MCF 10A (cell line): ENCODE measurements at regions not wholly inside any gene's neighbourhood (a gene's known extent, or its start where the extent isn't known, plus 50 kb on each side); places are given as distances from the start of the nearest gene placed in this dataset.

Source experiments
- BruUV-seq: library from RNA; stranded (reverse); fragments of 400-500 nt; replicated peaks from 2 replicates; lab custom pipeline; 2021; lab: Mats Ljungman, UMichigan
- CTCF ChIA-PET: fragments of 300-600 bp; sonication (Branson Sonifier 250); formaldehyde crosslinking; extraction: SDS; loops from one replicate; lab custom pipeline; 2021; ENCODE audit warnings: antibody characterized with exemption, inconsistent platforms; lab: Yijun Ruan, JAX
- POLR2A ChIA-PET: fragments of 300-600, 350-650 bp; sonication (Branson Sonifier 250); formaldehyde crosslinking; extraction: SDS; loops from one replicate; lab custom pipeline; 2020; ENCODE audit warnings: antibody characterized with exemption, inconsistent platforms; lab: Yijun Ruan, JAX
- DNase-seq: peaks from one replicate; pipeline ENCODE4 v3.0.0-alpha.2; 2018; ENCODE audit not compliant: unreplicated experiment
- H3K27ac Mint-ChIP-seq: one replicate; pipeline ENCODE4 v1.8.0; 2022; ENCODE audit warnings: mild to moderate bottlenecking, low read depth, mixed read lengths; ENCODE audit not compliant: unreplicated experiment
- H3K27me3 Mint-ChIP-seq: one replicate; pipeline ENCODE4 v1.8.0; 2022; ENCODE audit warnings: mixed read lengths; ENCODE audit not compliant: insufficient read depth, unreplicated experiment
- H3K36me3 Mint-ChIP-seq: one replicate; pipeline ENCODE4 v1.8.0; 2022; ENCODE audit warnings: mild to moderate bottlenecking, moderate library complexity, mixed read lengths; ENCODE audit not compliant: insufficient read depth, unreplicated experiment
- H3K4me1 Mint-ChIP-seq: one replicate; pipeline ENCODE4 v1.8.0; 2022; ENCODE audit warnings: mixed read lengths; ENCODE audit not compliant: insufficient read depth, unreplicated experiment
- H3K4me3 Mint-ChIP-seq: one replicate; pipeline ENCODE4 v1.8.0; 2022; ENCODE audit warnings: mild to moderate bottlenecking, moderate library complexity, mixed read lengths; ENCODE audit not compliant: unreplicated experiment
- H3K9me3 Mint-ChIP-seq: one replicate; pipeline ENCODE4 v1.8.0; 2022; ENCODE audit warnings: mixed read lengths; ENCODE audit not compliant: unreplicated experiment
- intact Hi-C: fragments of 100-400 bp; cut with micrococcal nuclease; formaldehyde crosslinking; loops from 2 replicates; pipeline ENCODE4 v1.14.1; 2022
- TF ChIP-seq, protein P1 (sequence below): fragments of 200-600 bp; IDR thresholded peaks from one replicate; pipeline ENCODE4 v1.8.0; 2022; ENCODE audit warnings: antibody characterized with exemption, mild to moderate bottlenecking; ENCODE audit not compliant: unreplicated experiment

DNA sequence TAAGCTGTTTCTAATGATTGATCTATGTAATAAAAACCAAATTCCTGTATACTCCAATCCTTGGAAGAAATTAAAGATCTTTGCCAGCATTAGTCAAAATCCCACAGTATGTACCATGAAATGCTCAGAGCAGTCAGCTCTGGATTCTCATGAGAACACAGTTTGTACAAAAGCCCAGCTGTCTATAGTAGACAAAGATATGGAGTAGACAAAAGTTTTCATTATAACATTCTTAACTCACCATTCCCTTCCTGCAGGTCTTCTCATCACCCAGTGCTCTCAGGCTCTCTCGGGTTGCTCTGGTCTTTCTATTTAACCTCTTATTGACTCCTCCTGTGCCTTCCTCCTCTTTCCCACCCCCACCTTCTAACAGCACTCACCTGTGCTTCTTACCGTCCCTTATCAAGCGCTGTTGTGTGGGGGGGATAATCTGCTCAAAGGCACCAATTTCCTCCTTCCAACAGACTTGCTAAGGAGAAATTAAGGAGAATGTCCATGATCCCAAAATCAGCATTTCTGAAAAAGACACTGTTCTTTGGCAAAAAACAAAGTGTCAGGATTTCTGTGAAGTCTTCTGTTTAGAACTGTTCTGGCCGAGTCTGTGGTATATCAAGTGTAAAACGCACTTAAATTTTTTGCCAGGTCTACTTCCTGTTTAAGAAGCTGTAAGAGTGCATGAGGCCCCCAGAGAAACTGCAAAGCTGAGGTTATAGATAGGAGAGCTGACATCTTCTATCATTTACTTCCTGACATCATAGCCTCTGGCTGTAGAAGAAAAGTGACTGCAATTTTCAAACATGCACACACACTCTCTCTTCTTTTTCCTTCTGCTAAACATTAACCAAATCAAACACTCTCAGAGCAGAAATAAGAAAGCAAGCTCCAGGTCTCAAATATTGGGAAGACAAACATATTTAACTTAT lies 144.1 kb downstream of the EVA1A start:
- no peak overlapping the region for H3K4me3 Mint-ChIP-seq

DNA sequence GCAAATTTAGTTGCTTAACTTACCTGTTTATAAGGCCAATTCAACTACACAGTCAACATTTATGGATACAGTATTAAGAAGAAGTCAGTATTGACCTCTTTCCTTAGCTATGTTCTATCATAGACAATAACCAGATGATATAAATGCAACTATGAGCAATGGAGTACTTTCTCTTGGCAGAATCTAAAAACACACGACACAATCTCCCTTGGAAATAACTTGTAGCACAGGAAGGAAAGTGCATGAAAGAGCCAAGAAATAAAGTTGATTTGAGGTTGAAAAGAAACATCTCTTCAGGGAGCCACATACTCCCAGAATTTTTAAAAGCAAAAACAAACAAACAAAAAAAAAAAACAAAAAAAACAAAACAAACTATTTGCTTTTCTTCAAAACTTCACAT lies 145.0 kb downstream of the EVA1A start:
- H3K9me3 Mint-ChIP-seq = no peaks in the 10 kb centered on the region
- no peaks in the 10 kb centered on the region for H3K4me1 Mint-ChIP-seq
- intact Hi-C loops = no loop called here
- TF ChIP-seq, protein P1, sequence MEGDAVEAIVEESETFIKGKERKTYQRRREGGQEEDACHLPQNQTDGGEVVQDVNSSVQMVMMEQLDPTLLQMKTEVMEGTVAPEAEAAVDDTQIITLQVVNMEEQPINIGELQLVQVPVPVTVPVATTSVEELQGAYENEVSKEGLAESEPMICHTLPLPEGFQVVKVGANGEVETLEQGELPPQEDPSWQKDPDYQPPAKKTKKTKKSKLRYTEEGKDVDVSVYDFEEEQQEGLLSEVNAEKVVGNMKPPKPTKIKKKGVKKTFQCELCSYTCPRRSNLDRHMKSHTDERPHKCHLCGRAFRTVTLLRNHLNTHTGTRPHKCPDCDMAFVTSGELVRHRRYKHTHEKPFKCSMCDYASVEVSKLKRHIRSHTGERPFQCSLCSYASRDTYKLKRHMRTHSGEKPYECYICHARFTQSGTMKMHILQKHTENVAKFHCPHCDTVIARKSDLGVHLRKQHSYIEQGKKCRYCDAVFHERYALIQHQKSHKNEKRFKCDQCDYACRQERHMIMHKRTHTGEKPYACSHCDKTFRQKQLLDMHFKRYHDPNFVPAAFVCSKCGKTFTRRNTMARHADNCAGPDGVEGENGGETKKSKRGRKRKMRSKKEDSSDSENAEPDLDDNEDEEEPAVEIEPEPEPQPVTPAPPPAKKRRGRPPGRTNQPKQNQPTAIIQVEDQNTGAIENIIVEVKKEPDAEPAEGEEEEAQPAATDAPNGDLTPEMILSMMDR = no peak
- H3K27me3 Mint-ChIP-seq = peaks cover 99% of the 10 kb centered on the region
- no peak overlapping the region for H3K4me3 Mint-ChIP-seq
- H3K27ac Mint-ChIP-seq = no peak overlapping the region
- no TSS peak for BruUV-seq
- no peaks in the 10 kb centered on the region for H3K36me3 Mint-ChIP-seq
- POLR2A ChIA-PET = no interaction called here
- no peak for DNase-seq
- CTCF ChIA-PET = interaction anchor here (1.1 to 2.4 kb wide), 3 partner anchors 11 to 362 kb away, joined by 3 to 7 read pairs (median 7); no protein-coding TSS in a partner anchor

More for the DNA sequence above, 144.1 kb downstream of the EVA1A start:
- no peak for DNase-seq
- Mint-ChIP-seq H3K27ac (no peak overlapping the region), H3K9me3 (no peaks in the 10 kb centered on the region), H3K27me3 (peaks cover 99% of the 10 kb centered on the region), H3K36me3 (no peaks in the 10 kb centered on the region), H3K4me1 (no peaks in the 10 kb centered on the region)
- no TSS peak for BruUV-seq
- intact Hi-C loops = no loop called here
- TF ChIP-seq, protein P1 = no peak
- POLR2A ChIA-PET = interaction anchor here (1.5 kb wide), 1 partner anchor 11 kb away, joined by 4 read pairs; no protein-coding TSS in a partner anchor
- CTCF ChIA-PET = interaction anchor here (0.6 to 2.4 kb wide), 2 partner anchors 27 to 353 kb away, joined by 3 to 7 read pairs; no protein-coding TSS in a partner anchor

DNA sequence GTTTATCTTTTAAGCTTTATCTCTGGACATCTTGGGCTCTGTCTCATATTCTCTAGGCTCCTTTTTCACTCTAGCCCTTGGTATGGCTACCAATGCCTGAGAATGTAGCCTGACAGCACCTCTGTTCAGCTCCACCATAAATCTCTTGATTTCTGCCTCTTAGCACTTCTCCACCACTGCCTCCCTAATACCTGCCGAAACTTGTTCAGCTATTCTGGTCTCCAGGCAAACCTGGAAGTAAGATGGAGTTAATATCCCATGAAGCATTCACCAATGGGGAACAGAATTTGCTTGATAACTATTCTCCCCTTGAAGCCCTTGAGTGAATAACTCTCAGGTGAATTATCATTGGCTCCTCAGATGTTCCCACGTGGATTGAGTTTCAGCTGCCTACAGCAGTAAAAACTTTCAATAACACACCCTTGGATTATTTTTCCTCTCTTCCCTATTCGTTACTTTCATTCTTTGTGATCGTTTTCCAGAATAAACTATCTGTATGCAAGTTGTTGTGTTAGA lies 145.6 kb downstream of the EVA1A start:
- H3K27ac Mint-ChIP-seq = no peak overlapping the region
- H3K27me3 Mint-ChIP-seq = peaks cover 99% of the 10 kb centered on the region
- TF ChIP-seq, protein P1 = no peak
- peaks cover 5% of the 10 kb centered on the region for H3K36me3 Mint-ChIP-seq
- no peak overlapping the region for H3K4me3 Mint-ChIP-seq
- no peaks in the 10 kb centered on the region for H3K4me1 Mint-ChIP-seq
- no peak for DNase-seq
- intact Hi-C loops = no loop called here
- POLR2A ChIA-PET = no interaction called here
- no peaks in the 10 kb centered on the region for H3K9me3 Mint-ChIP-seq
- CTCF ChIA-PET = interaction anchor here (0.6 to 2.4 kb wide), 4 partner anchors 10 to 361 kb away, joined by 3 to 7 read pairs (median 5); no protein-coding TSS in a partner anchor
- BruUV-seq = no TSS peak

DNA sequence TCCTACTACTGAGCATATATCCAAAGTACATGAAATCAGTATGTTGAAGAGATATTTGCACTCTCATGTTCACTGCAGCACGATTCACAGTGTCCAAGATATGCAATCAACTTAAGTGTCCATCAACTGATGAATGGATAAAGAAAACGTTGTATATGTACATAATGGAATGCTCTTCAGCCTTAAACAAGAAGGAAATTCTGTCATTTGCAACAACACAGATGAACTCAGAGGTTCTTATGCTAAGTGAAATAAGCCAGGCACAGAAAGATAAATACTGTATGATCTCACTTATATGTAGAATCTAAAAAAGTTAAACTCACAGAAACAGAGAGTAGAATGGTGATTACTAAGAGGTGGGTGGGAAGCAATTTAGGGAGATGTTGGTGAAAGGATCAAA lies 149.2 kb downstream of the EVA1A start:
- H3K27ac Mint-ChIP-seq = no peak overlapping the region
- H3K4me3 Mint-ChIP-seq = no peak overlapping the region
- no peak for DNase-seq
- H3K36me3 Mint-ChIP-seq = peaks cover 7% of the 10 kb centered on the region
- ChIA-PET CTCF (interaction anchor here (0.5 to 1.5 kb wide), 3 partner anchors 18 to 348 kb away, joined by 3 to 9 read pairs (median 5); no protein-coding TSS in a partner anchor), POLR2A (no interaction called here)
- H3K9me3 Mint-ChIP-seq = no peaks in the 10 kb centered on the region
- TF ChIP-seq, protein P1 = no peak
- intact Hi-C loops = no loop called here
- peaks cover 98% of the 10 kb centered on the region for H3K27me3 Mint-ChIP-seq
- no peaks in the 10 kb centered on the region for H3K4me1 Mint-ChIP-seq
- no TSS peak for BruUV-seq
